Ascending aorta (tissue), 2 donors: ENCODE measurements at regions not wholly inside any gene's neighbourhood (a gene's known extent, or its start where the extent isn't known, plus 50 kb on each side); places are given as distances from the start of the nearest gene placed in this dataset.

Experiments used
- DNase-seq, 2 donors: peaks; one replicate each; pipeline ENCODE4 v3.0.0-alpha.2; 2019; ENCODE audit warnings: low spot score in 2 of 2
- H3K27ac ChIP-seq, 2 donors: fragments of 200-600 bp; sonication (generic); one replicate each; pipeline ENCODE4 v1.5.1; 2016 to 2017; ENCODE audit warnings: mild to moderate bottlenecking in 1 of 2
- H3K27me3 ChIP-seq: fragments of 200-600 bp; sonication (generic); one replicate; pipeline ENCODE4 v1.5.1; 2017
- H3K36me3 ChIP-seq, 2 donors: fragments of 200-600 bp; sonication (generic); one replicate each; pipeline ENCODE4 v1.5.1; 2016
- H3K4me1 ChIP-seq, 2 donors: fragments of 200-600 bp; sonication (generic); one replicate each; pipeline ENCODE4 v1.5.1; 2016 to 2017; ENCODE audit warnings: mild to moderate bottlenecking in 1 of 2
- H3K4me3 ChIP-seq, 2 donors: fragments of 200-600 bp; sonication (generic); one replicate each; pipeline ENCODE4 v1.5.1; 2016 to 2017; ENCODE audit warnings: mild to moderate bottlenecking in 1 of 2
- H3K9me3 ChIP-seq, 2 donors: fragments of 200-600 bp; sonication (generic); one replicate each; pipeline ENCODE4 v1.5.1; 2016
- CTCF ChIP-seq, 3 experiments: fragments of 200-600 bp in 2 of 3; fragments of 450-650 bp in 1 of 3; sonication (generic) in 2 of 3; IDR thresholded peaks; one replicate each; pipeline ENCODE4 v1.5.1; 2016 to 2019; ENCODE audit warnings: antibody characterized with exemption in 3 of 3, mild to moderate bottlenecking in 1 of 3, moderate library complexity in 1 of 3
- intact Hi-C: fragments of 100-400 bp; cut with DNase I; formaldehyde crosslinking; loops from one replicate; pipeline ENCODE4 v1.15.1; 2023

GRCh38 chr3:193998628-193999195 is 137.2 kb upstream of the HES1 start:
- Histone ChIP-seq H3K9me3 (no peaks in the 10 kb centered on the region), H3K27ac (no peak overlapping the region), H3K36me3 (no peaks in the 10 kb centered on the region), H3K4me1 (peaks cover 3 to 34% of the 10 kb centered on the region in 2 donors), H3K4me3 (no peak overlapping the region), H3K27me3 (no peaks in the 10 kb centered on the region)
- no peak for DNase-seq
- intact Hi-C loops = no loop called here
- TF ChIP-seq CTCF (IDR thresholded peaks at IDR 0.05) = no peak

GRCh38 chr3:194000100-194000499 is 135.8 kb upstream of the HES1 start:
- intact Hi-C loops = loop anchor here (5.0 kb wide), 2 partner anchors 272 to 297 kb away; no protein-coding TSS in a partner anchor

GRCh38 chr3:194000712-194001111 is 135.2 kb upstream of the HES1 start:
- no peaks in the 10 kb centered on the region for H3K9me3 ChIP-seq
- TF ChIP-seq CTCF (IDR thresholded peaks at IDR 0.05) = no peak
- intact Hi-C loops = loop anchor here (5.0 kb wide), 2 partner anchors 272 to 297 kb away; no protein-coding TSS in a partner anchor
- H3K4me1 ChIP-seq = peaks cover 7 to 47% of the 10 kb centered on the region in 2 donors
- H3K4me3 ChIP-seq = no peak overlapping the region
- no peaks in the 10 kb centered on the region for H3K27me3 ChIP-seq
- H3K27ac ChIP-seq = no peak overlapping the region
- no peaks in the 10 kb centered on the region for H3K36me3 ChIP-seq
- no peak for DNase-seq

More at GRCh38 chr3:194000100-194000499, 135.8 kb upstream of the HES1 start:
- H3K9me3 ChIP-seq = no peaks in the 10 kb centered on the region
- no peak overlapping the region for H3K4me3 ChIP-seq
- DNase-seq = no peak
- TF ChIP-seq CTCF (IDR thresholded peaks at IDR 0.05) = no peak
- H3K4me1 ChIP-seq = peaks cover 7 to 47% of the 10 kb centered on the region in 2 donors
- no peaks in the 10 kb centered on the region for H3K36me3 ChIP-seq
- no peak overlapping the region for H3K27ac ChIP-seq
- H3K27me3 ChIP-seq = no peaks in the 10 kb centered on the region

GRCh38 chr3:194001728-194002459 is 134.1 kb upstream of the HES1 start:
- no peak for TF ChIP-seq CTCF (IDR thresholded peaks at IDR 0.05)
- Histone ChIP-seq H3K9me3 (no peaks in the 10 kb centered on the region), H3K4me3 (no peak overlapping the region), H3K36me3 (no peaks in the 10 kb centered on the region), H3K27ac (no peak overlapping the region), H3K4me1 (peaks cover 7 to 43% of the 10 kb centered on the region in 2 donors), H3K27me3 (no peaks in the 10 kb centered on the region)
- no peak for DNase-seq
- intact Hi-C loops = loop anchor here (2.0 to 5.0 kb wide), 3 partner anchors 139 to 295 kb away; no protein-coding TSS in a partner anchor

GRCh38 chr3:194003114-194004057 is 132.6 kb upstream of the HES1 start:
- intact Hi-C loops = loop anchor here (1.0 to 5.0 kb wide), 4 partner anchors 68 to 294 kb away; no protein-coding TSS in a partner anchor
- Histone ChIP-seq H3K4me1 (peaks cover 4 to 29% of the 10 kb centered on the region in 2 donors), H3K4me3 (peak overlapping the region; percentile 55 to 57), H3K36me3 (no peaks in the 10 kb centered on the region), H3K27me3 (no peaks in the 10 kb centered on the region), H3K27ac (peak overlapping the region; percentile 70 to 90), H3K9me3 (no peaks in the 10 kb centered on the region)
- TF ChIP-seq CTCF (IDR thresholded peaks at IDR 0.05) = no peak
- peak; percentile 82 to 95 for DNase-seq
